ENCODE measurements at regions not wholly inside any gene's neighbourhood (a gene's known extent, or its start where the extent isn't known, plus 50 kb on each side); places are given as distances from the start of the nearest gene placed in this dataset.

GRCh38 chr2:129716781-129717559 is 262.5 kb upstream of the RAB6C start:
- no peak for DNase-seq (ENCODE audit: low read depth in 2 of 2)

GRCh38 chr2:129717560-129718130 is 261.8 kb upstream of the RAB6C start:
- DNase-seq (ENCODE audit: low read depth in 2 of 2) = no peak

- DNase-seq (ENCODE audit: low read depth in 2 of 2) = no peak
Measured at GRCh38 chr2:129719335-129719734, 260.1 kb upstream of the RAB6C start.

- no peak for DNase-seq (ENCODE audit: low read depth in 2 of 2)
Measured at GRCh38 chr2:129720360-129720759, 259.1 kb upstream of the RAB6C start.

- no peak for DNase-seq (ENCODE audit: low read depth in 2 of 2)
Measured at GRCh38 chr2:129720761-129721160, 258.7 kb upstream of the RAB6C start.

- no peak for DNase-seq (ENCODE audit: low read depth in 2 of 2)
Measured at GRCh38 chr2:129721236-129721635, 258.2 kb upstream of the RAB6C start.

GRCh38 chr2:129721846-129722245 is 257.6 kb upstream of the RAB6C start:
- no peak for DNase-seq (ENCODE audit: low read depth in 2 of 2)

GRCh38 chr2:129722306-129723019 is 257.0 kb upstream of the RAB6C start:
- DNase-seq (ENCODE audit: low read depth in 2 of 2) = no peak

- DNase-seq (ENCODE audit: low read depth in 2 of 2) = no peak
Measured at GRCh38 chr2:129723277-129724020, 256.0 kb upstream of the RAB6C start.

- no peak for DNase-seq (ENCODE audit: low read depth in 2 of 2)
Measured at GRCh38 chr2:129724021-129724757, 255.3 kb upstream of the RAB6C start.

- DNase-seq (ENCODE audit: low read depth in 2 of 2) = no peak
Measured at GRCh38 chr2:129726216-129726615, 253.2 kb upstream of the RAB6C start.

GRCh38 chr2:129727286-129727685 is 252.2 kb upstream of the RAB6C start:
- DNase-seq (ENCODE audit: low read depth in 2 of 2) = no peak

- no peak for DNase-seq (ENCODE audit: low read depth in 2 of 2)
Measured at GRCh38 chr2:129728035-129728972, 251.2 kb upstream of the RAB6C start.

GRCh38 chr2:129729011-129729410 is 250.5 kb upstream of the RAB6C start:
- no peak for DNase-seq (ENCODE audit: low read depth in 2 of 2)

- DNase-seq (ENCODE audit: low read depth in 2 of 2) = no peak
Measured at GRCh38 chr2:129729646-129730045, 249.8 kb upstream of the RAB6C start.

GRCh38 chr2:129730979-129731378 is 248.5 kb upstream of the RAB6C start:
- no peak for DNase-seq (ENCODE audit: low read depth in 2 of 2)

- no peak for DNase-seq (ENCODE audit: low read depth in 2 of 2)
Measured at GRCh38 chr2:129731907-129732629, 247.4 kb upstream of the RAB6C start.

- DNase-seq (ENCODE audit: low read depth in 2 of 2) = no peak
Measured at GRCh38 chr2:129732630-129733026, 246.8 kb upstream of the RAB6C start.

GRCh38 chr2:129733041-129733440 is 246.4 kb upstream of the RAB6C start:
- DNase-seq (ENCODE audit: low read depth in 2 of 2) = no peak

GRCh38 chr2:129733579-129733978 is 245.9 kb upstream of the RAB6C start:
- DNase-seq (ENCODE audit: low read depth in 2 of 2) = no peak
